IMR-90 (cell line): ENCODE measurements at regions not wholly inside any gene's neighbourhood (a gene's known extent, or its start where the extent isn't known, plus 50 kb on each side); places are given as distances from the start of the nearest gene placed in this dataset.

Experiments
- ATAC-seq: fragments of 200-7000 bp; cut with Tn5 transposase; 2 replicates; pipeline ENCODE4 v1.9.1; 2020; ENCODE audit warnings: low read depth, mild to moderate bottlenecking, moderate library complexity
- BruUV-seq: library from RNA; stranded (reverse); fragments of 400-500 nt; replicated peaks from 2 replicates; lab custom pipeline; 2021; lab: Mats Ljungman, UMichigan
- CTCF ChIA-PET: fragments of 300-600 bp; formaldehyde crosslinking; extraction: SDS; loops from one replicate; lab custom pipeline; 2021; ENCODE audit warnings: antibody characterized with exemption; lab: Yijun Ruan, JAX
- POLR2A ChIA-PET: fragments of 300-600 bp; sonication (Branson Sonifier 250); formaldehyde crosslinking; loops from one replicate; lab custom pipeline; 2022; ENCODE audit warnings: antibody characterized with exemption; ENCODE audit not compliant: unreplicated experiment; lab: Charles Lee
- DNase-seq: peaks from one replicate; pipeline ENCODE4 v3.0.0; 2013
- H2AFZ ChIP-seq: replicated peaks from 2 replicates; pipeline ENCODE3; 2013; ENCODE audit warnings: low read length, mild to moderate bottlenecking; ENCODE audit not compliant: poor library complexity
- H2AK5ac ChIP-seq: 2 replicates; pipeline ENCODE4 v1.6.1; 2013; ENCODE audit warnings: low read depth, low read length, inconsistent platforms
- H2AK9ac ChIP-seq: replicated peaks from 2 replicates; pipeline ENCODE3; 2013; ENCODE audit warnings: mild to moderate bottlenecking, low read depth, low read length, moderate library complexity; ENCODE audit not compliant: poor library complexity
- H2BK120ac ChIP-seq: 2 replicates; pipeline ENCODE4 v1.6.1; 2013; ENCODE audit warnings: low read depth, low read length, inconsistent platforms
- H2BK15ac ChIP-seq: 3 replicates; pipeline ENCODE4 v1.6.1; 2013; ENCODE audit warnings: low read depth, low read length, inconsistent platforms
- H2BK20ac ChIP-seq: 2 replicates; pipeline ENCODE4 v1.6.1; 2013; ENCODE audit warnings: low read depth, mild to moderate bottlenecking, inconsistent platforms, low read length, moderate library complexity
- H2BK5ac ChIP-seq: 2 replicates; pipeline ENCODE4 v1.6.1; 2013; ENCODE audit warnings: mild to moderate bottlenecking, low read depth, low read length, inconsistent platforms; ENCODE audit not compliant: poor library complexity, severe bottlenecking
- H3K14ac ChIP-seq: replicated peaks from 2 replicates; pipeline ENCODE4 v1.6.1; 2013; ENCODE audit warnings: low read depth, low read length, inconsistent platforms
- H3K18ac ChIP-seq: 2 replicates; pipeline ENCODE4 v1.6.1; 2013; ENCODE audit warnings: low read depth, low read length, control low read depth
- H3K23ac ChIP-seq: 2 replicates; pipeline ENCODE4 v1.6.1; 2013; ENCODE audit warnings: low read depth, low read length, inconsistent platforms
- H3K27ac ChIP-seq: 2 replicates; pipeline ENCODE4 v1.5.1; 2013; ENCODE audit warnings: mild to moderate bottlenecking, control low read depth, low read length; ENCODE audit not compliant: insufficient read depth
- H3K27me3 ChIP-seq: 2 replicates; pipeline ENCODE4 v1.6.1; 2013; ENCODE audit warnings: low read length; ENCODE audit not compliant: control insufficient read depth, insufficient read depth
- H3K36me3 ChIP-seq: 2 replicates; pipeline ENCODE4 v1.6.1; 2013; ENCODE audit warnings: low read length, mixed read lengths; ENCODE audit not compliant: control insufficient read depth, insufficient read depth
- H3K4ac ChIP-seq: 2 replicates; pipeline ENCODE4 v1.6.1; 2013; ENCODE audit warnings: low read depth, low read length, inconsistent platforms
- H3K4me1 ChIP-seq: 2 replicates; pipeline ENCODE4 v1.6.1; 2013; ENCODE audit warnings: low read length, mixed read lengths; ENCODE audit not compliant: control insufficient read depth, insufficient read depth
- H3K4me2 ChIP-seq: 2 replicates; pipeline ENCODE4 v1.6.1; 2013; ENCODE audit warnings: low read depth, mild to moderate bottlenecking, control low read depth, low read length, moderate library complexity
- H3K4me3 ChIP-seq: 2 replicates; pipeline ENCODE4 v1.5.1; 2013; ENCODE audit warnings: low read depth, mild to moderate bottlenecking, control low read depth, low read length, moderate library complexity; ENCODE audit not compliant: insufficient read depth
- H3K56ac ChIP-seq: 2 replicates; pipeline ENCODE4 v1.6.1; 2013; ENCODE audit warnings: low read length, inconsistent platforms; ENCODE audit not compliant: insufficient read depth; ENCODE audit errors: extremely low read depth
- H3K79me1 ChIP-seq, 2 experiments: 2 replicates each; pipeline ENCODE4 v1.6.1; 2013; ENCODE audit warnings: low read length in 2 of 2, inconsistent platforms in 1 of 2, low read depth in 1 of 2
- H3K9ac ChIP-seq: 2 replicates; pipeline ENCODE4 v1.6.1; 2013; ENCODE audit warnings: low read depth, low read length, control low read depth
- H3K9me1 ChIP-seq: 2 replicates; pipeline ENCODE4 v1.6.1; 2013; ENCODE audit warnings: low read length, inconsistent platforms; ENCODE audit not compliant: insufficient read depth
- H3K9me3 ChIP-seq: 2 replicates; pipeline ENCODE4 v1.6.1; 2013; ENCODE audit warnings: low read length; ENCODE audit not compliant: control insufficient read depth, insufficient read depth
- H4K20me1 ChIP-seq: 2 replicates; pipeline ENCODE4 v1.6.1; 2013; ENCODE audit warnings: low read length, inconsistent platforms; ENCODE audit not compliant: insufficient read depth
- H4K5ac ChIP-seq: 2 replicates; pipeline ENCODE4 v1.6.1; 2013; ENCODE audit warnings: mild to moderate bottlenecking, low read depth, low read length, control low read depth
- H4K8ac ChIP-seq, 2 experiments: 2 replicates each; pipeline ENCODE4 v1.6.1; 2013; ENCODE audit warnings: low read depth in 2 of 2, low read length in 2 of 2, control low read depth in 1 of 2, inconsistent platforms in 1 of 2
- H4K91ac ChIP-seq: 2 replicates; pipeline ENCODE4 v1.6.1; 2013; ENCODE audit warnings: low read depth, low read length, inconsistent platforms; ENCODE audit not compliant: insufficient read depth
- BHLHE40 ChIP-seq: fragments of 150-350 bp; IDR thresholded peaks from 2 replicates; pipeline ENCODE4 v1.6.1; 2016; ENCODE audit warnings: mild to moderate bottlenecking, low read depth, low read length
- CEBPB ChIP-seq: IDR thresholded peaks from 2 replicates; pipeline ENCODE4 v1.6.1; 2012; ENCODE audit warnings: low read depth, low read length, improper control_type of control experiment
- CHD1 ChIP-seq: IDR thresholded peaks from 2 replicates; pipeline ENCODE4 v1.6.1; 2012; ENCODE audit warnings: low read depth, low read length, improper control_type of control experiment
- FOS ChIP-seq: fragments of 150-350 bp; IDR thresholded peaks from 2 replicates; pipeline ENCODE4 v1.6.1; 2016; ENCODE audit warnings: low read depth, low read length
- MAFK ChIP-seq: IDR thresholded peaks from 2 replicates; pipeline ENCODE4 v1.6.1; 2012; ENCODE audit warnings: low read depth, low read length, improper control_type of control experiment
- MAZ ChIP-seq: IDR thresholded peaks from 2 replicates; pipeline ENCODE4 v1.6.1; 2012; ENCODE audit warnings: low read depth, mild to moderate bottlenecking, low read length, improper control_type of control experiment, moderate library complexity, borderline replicate concordance
- MXI1 ChIP-seq: IDR thresholded peaks from 2 replicates; pipeline ENCODE4 v1.6.1; 2012; ENCODE audit warnings: low read depth, mild to moderate bottlenecking, low read length, moderate library complexity, borderline replicate concordance
- NFE2L2 ChIP-seq: fragments of 150-350 bp; IDR thresholded peaks from 2 replicates; pipeline ENCODE4 v1.6.1; 2016; ENCODE audit warnings: low read depth, mild to moderate bottlenecking, low read length
- POLR2A ChIP-seq: IDR thresholded peaks from 2 replicates; pipeline ENCODE4 v1.6.1; 2012; ENCODE audit warnings: mild to moderate bottlenecking, low read depth, low read length
- RAD21 ChIP-seq: IDR thresholded peaks from 2 replicates; pipeline ENCODE4 v1.6.1; 2012; ENCODE audit warnings: low read length, improper control_type of control experiment
- RCOR1 ChIP-seq: IDR thresholded peaks from 2 replicates; pipeline ENCODE4 v1.6.1; 2012; ENCODE audit warnings: mild to moderate bottlenecking, low read length, improper control_type of control experiment; ENCODE audit not compliant: insufficient replicate concordance
- RFX5 ChIP-seq: IDR thresholded peaks from 2 replicates; pipeline ENCODE4 v1.8.0; 2012; ENCODE audit warnings: low read depth, mild to moderate bottlenecking, low read length, moderate library complexity
- SMC3 ChIP-seq: fragments of 150-350 bp; IDR thresholded peaks from 2 replicates; pipeline ENCODE4 v1.6.1; 2016; ENCODE audit warnings: low read depth, mild to moderate bottlenecking, antibody characterized with exemption, low read length, moderate library complexity
- WGBS, 2 experiments: methylation state at CpG; one replicate each; pipeline versions ENCODE4 v1.1.5 to v1.1.7; 2013; ENCODE audit warnings: missing lambda C conversion rate in 2 of 2; ENCODE audit not compliant: insufficient read length in 1 of 2; ENCODE audit errors: extremely low coverage in 2 of 2; 5-methylcytosine and 5-hydroxymethylcytosine counted together
- dilution Hi-C: fragments of 300-500 bp; cut with HindIII; formaldehyde crosslinking; loops from one replicate; pipeline ENCODE4 v1.14.3; 2018; ENCODE audit warnings: low sequenced_read_pairs; ENCODE audit not compliant: unreplicated experiment
- in situ Hi-C: fragments of 300-500 bp; cut with MboI; formaldehyde crosslinking; loops from 3 replicates; pipeline ENCODE4 v1.14.3; 2019; ENCODE audit warnings: low sequenced_read_pairs, inconsistent platforms, mixed read lengths
- intact Hi-C: fragments of 100-400 bp; cut with micrococcal nuclease; formaldehyde crosslinking; loops from 2 replicates; pipeline ENCODE4 v1.10.0; 2022
- TF ChIP-seq, protein P1 (sequence below): fragments of 150-350 bp; IDR thresholded peaks from 2 replicates; pipeline ENCODE4 v1.6.1; 2017; ENCODE audit warnings: mild to moderate bottlenecking, antibody characterized with exemption, low read length, low read depth
- TF ChIP-seq, protein P2 (sequence below): fragments of 150-350 bp; IDR thresholded peaks from 2 replicates; pipeline ENCODE4 v1.6.1; 2016; ENCODE audit warnings: low read depth, mild to moderate bottlenecking, low read length, moderate library complexity, borderline replicate concordance

DNA sequence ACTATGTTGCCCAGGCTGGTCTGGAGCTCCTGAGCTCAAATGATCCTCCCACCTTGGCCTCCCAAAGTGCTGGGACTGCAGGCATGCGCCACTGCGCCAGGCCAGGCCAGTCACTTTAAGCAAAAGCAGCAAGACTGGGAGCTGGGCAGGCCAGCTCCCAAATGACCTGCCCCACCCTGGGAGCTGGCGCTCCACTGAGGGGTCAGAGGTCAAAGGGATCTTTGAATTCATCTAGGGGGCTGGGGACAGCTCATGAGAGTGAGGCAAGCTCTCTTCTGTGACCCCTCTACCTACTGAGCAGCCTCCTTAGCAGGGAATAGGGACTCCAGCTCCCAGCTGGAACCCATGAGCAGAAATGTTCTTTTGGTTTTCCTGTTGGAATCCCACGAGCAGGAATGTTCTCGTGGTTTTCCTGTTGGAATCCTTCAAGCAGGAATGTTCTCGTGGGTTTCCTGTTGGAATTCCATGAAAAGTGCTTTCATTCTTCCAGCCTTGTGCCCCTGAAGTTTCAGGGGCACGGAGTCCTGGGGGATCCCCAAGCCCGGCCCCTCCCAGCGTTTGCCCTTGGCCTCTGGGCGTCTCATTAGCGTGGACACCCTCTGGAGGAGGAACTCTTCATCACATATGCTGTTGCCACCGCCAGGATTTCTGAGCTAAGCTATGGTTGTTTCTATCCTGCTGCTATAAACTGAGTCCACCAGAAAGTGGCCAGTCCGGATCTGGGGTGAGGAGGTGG, 162.0 kb upstream of the HAAO start:
- peak overlapping the region; percentile 84 for H3K14ac ChIP-seq
- H3K4me1 ChIP-seq = peaks cover 20% of the 10 kb centered on the region
- ATAC-seq = peak; percentile 25; the same call in 1 of the 2 replicates
- ChIA-PET POLR2A (interaction anchor here (0.5 kb wide), 1 partner anchor 490 kb away, joined by 3 read pairs; no protein-coding TSS in a partner anchor), CTCF (no interaction called here)
- H2BK120ac ChIP-seq = peak overlapping the region; percentile 83
- peak overlapping the region; percentile 88 for H2BK20ac ChIP-seq
- dilution Hi-C loops (no loop called here), in situ Hi-C loops (loop anchor here (5.0 kb wide), 1 partner anchor 528 kb away; no protein-coding TSS in a partner anchor), intact Hi-C loops (no loop called here)
- no peaks in the 10 kb centered on the region for H3K9me3 ChIP-seq
- H4K91ac ChIP-seq = peak overlapping the region; percentile 59; the same call in 1 of the 2 replicates
- H3K56ac ChIP-seq = no peak overlapping the region
- no peaks in the 10 kb centered on the region for H3K36me3 ChIP-seq
- no peaks in the 10 kb centered on the region for H3K27me3 ChIP-seq
- H3K4ac ChIP-seq = peak overlapping the region; percentile 86
- peak overlapping the region; percentile 96 for H2AK5ac ChIP-seq
- H3K4me2 ChIP-seq = no peak overlapping the region
- 0 out of 2 replicates have a peak overlapping the region, but pooled peaks have one; percentile 11 for H4K5ac ChIP-seq
- no TSS peak for BruUV-seq
- peak overlapping the region; percentile 24 for H2AFZ ChIP-seq
- H3K4me3 ChIP-seq = no peak overlapping the region
- H3K18ac ChIP-seq = no peak overlapping the region; the same call in 1 of the 2 replicates
- peaks cover 0 to 3% of the 10 kb centered on the region in 2 experiments; a peak in 1 of 4 replicates for H3K79me1 ChIP-seq
- H4K8ac ChIP-seq = peak overlapping the region in 1 of 2 experiments; percentile 86; a peak in 1 of 4 replicates
- H2BK5ac ChIP-seq = no peak overlapping the region
- H2AK9ac ChIP-seq = peak overlapping the region; percentile 87
- H4K20me1 ChIP-seq = no peaks in the 10 kb centered on the region
- H3K9me1 ChIP-seq = peaks cover 30% of the 10 kb centered on the region
- no peak overlapping the region for H3K9ac ChIP-seq
- 68% methylated on average over 6 of the region's 13 CpGs; no CpG with 5 or more reads in 1 of the 2 experiments for WGBS, 2 experiments
- peak overlapping the region; percentile 88 for H3K23ac ChIP-seq
- H3K27ac ChIP-seq = no peak overlapping the region
- peak overlapping the region; percentile 85; the same call in 1 of the 3 replicates for H2BK15ac ChIP-seq
- DNase-seq = peak; percentile 65
- no peak for TF ChIP-seq SMC3
- TF ChIP-seq, protein P1, sequence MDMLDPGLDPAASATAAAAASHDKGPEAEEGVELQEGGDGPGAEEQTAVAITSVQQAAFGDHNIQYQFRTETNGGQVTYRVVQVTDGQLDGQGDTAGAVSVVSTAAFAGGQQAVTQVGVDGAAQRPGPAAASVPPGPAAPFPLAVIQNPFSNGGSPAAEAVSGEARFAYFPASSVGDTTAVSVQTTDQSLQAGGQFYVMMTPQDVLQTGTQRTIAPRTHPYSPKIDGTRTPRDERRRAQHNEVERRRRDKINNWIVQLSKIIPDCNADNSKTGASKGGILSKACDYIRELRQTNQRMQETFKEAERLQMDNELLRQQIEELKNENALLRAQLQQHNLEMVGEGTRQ = no peak
- TF ChIP-seq CEBPB = no peak
- no peak for TF ChIP-seq POLR2A
- no peak for TF ChIP-seq MAFK
- no peak for TF ChIP-seq NFE2L2
- TF ChIP-seq RCOR1 = no peak
- no peak for TF ChIP-seq CHD1
- TF ChIP-seq RAD21 = no peak
- TF ChIP-seq, protein P2, sequence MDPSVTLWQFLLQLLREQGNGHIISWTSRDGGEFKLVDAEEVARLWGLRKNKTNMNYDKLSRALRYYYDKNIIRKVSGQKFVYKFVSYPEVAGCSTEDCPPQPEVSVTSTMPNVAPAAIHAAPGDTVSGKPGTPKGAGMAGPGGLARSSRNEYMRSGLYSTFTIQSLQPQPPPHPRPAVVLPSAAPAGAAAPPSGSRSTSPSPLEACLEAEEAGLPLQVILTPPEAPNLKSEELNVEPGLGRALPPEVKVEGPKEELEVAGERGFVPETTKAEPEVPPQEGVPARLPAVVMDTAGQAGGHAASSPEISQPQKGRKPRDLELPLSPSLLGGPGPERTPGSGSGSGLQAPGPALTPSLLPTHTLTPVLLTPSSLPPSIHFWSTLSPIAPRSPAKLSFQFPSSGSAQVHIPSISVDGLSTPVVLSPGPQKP = no peak
- TF ChIP-seq BHLHE40 = no peak
- TF ChIP-seq RFX5 = no peak
- no peak for TF ChIP-seq FOS
- TF ChIP-seq MXI1 = no peak
- TF ChIP-seq MAZ = no peak
